AG10803 (cell line): ENCODE measurements at regions not wholly inside any gene's neighbourhood (a gene's known extent, or its start where the extent isn't known, plus 50 kb on each side); places are given as distances from the start of the nearest gene placed in this dataset.

Experiments
- DNase-seq: peaks from one replicate; pipeline ENCODE4 v3.0.0; 2010; ENCODE audit warnings: low read depth
- H3K4me3 ChIP-seq: 2 replicates; pipeline ENCODE4 v1.5.1; 2011; ENCODE audit warnings: mild to moderate bottlenecking, low read length, control low read depth
- CTCF ChIP-seq: conservative IDR thresholded peaks from 2 replicates; pipeline ENCODE4 v1.5.1; 2011; ENCODE audit warnings: mild to moderate bottlenecking, low read length, control low read depth, inconsistent platforms

- DNase-seq, result no peak
- no peak for TF ChIP-seq CTCF
- no peak overlapping the region for H3K4me3 ChIP-seq
These were observed 202.6 kb downstream of the C7orf25 start for GRCh38 chr7:42709284-42709683.

GRCh38 chr7:42704710-42705109 lies 207.2 kb downstream of the C7orf25 start:
- no peak for TF ChIP-seq CTCF
- H3K4me3 ChIP-seq, result no peak overlapping the region
- DNase-seq, result no peak

- no peak overlapping the region for H3K4me3 ChIP-seq
- TF ChIP-seq CTCF, result no peak
- no peak for DNase-seq
These were observed 209.2 kb downstream of the C7orf25 start for GRCh38 chr7:42702647-42703046.

- DNase-seq, result no peak
- TF ChIP-seq CTCF, result peak; percentile 25; the same call in 1 of the 2 replicates
- no peak overlapping the region for H3K4me3 ChIP-seq
These were observed 211.2 kb downstream of the C7orf25 start for GRCh38 chr7:42700406-42701327.

GRCh38 chr7:42699380-42700178 lies 212.3 kb downstream of the C7orf25 start:
- TF ChIP-seq CTCF, result no peak
- DNase-seq, result no peak
- no peak overlapping the region for H3K4me3 ChIP-seq

- no peak for TF ChIP-seq CTCF
- no peak for DNase-seq
- H3K4me3 ChIP-seq, result no peak overlapping the region
These were observed 213.1 kb downstream of the C7orf25 start for GRCh38 chr7:42698600-42699374.
